Neuronal stem cell (in vitro differentiated cells): ENCODE measurements at regions not wholly inside any gene's neighbourhood (a gene's known extent, or its start where the extent isn't known, plus 50 kb on each side); places are given as distances from the start of the nearest gene placed in this dataset.

Source experiments
- DNase-seq: peaks from one replicate; pipeline ENCODE4 v3.0.0-alpha.2; 2013; ENCODE audit warnings: low spot score
- H2AFZ ChIP-seq: one replicate; pipeline ENCODE4 v1.6.1; 2013; ENCODE audit warnings: mild to moderate bottlenecking, low read length, inconsistent platforms
- H2AK5ac ChIP-seq: 2 replicates; pipeline ENCODE4 v1.6.1; 2013; ENCODE audit warnings: low read depth, mild to moderate bottlenecking, inconsistent platforms, low read length, moderate library complexity, mixed read lengths
- H2BK120ac ChIP-seq: 2 replicates; pipeline ENCODE4 v1.6.1; 2013; ENCODE audit warnings: low read depth, mild to moderate bottlenecking, inconsistent platforms, low read length, moderate library complexity, mixed read lengths
- H2BK12ac ChIP-seq: one replicate; pipeline ENCODE4 v1.6.1; 2013; ENCODE audit warnings: low read length, inconsistent platforms
- H2BK15ac ChIP-seq: 2 replicates; pipeline ENCODE4 v1.6.1; 2013; ENCODE audit warnings: mild to moderate bottlenecking, low read length, inconsistent platforms, mixed read lengths
- H2BK5ac ChIP-seq: one replicate; pipeline ENCODE4 v1.6.1; 2013; ENCODE audit warnings: inconsistent platforms, mild to moderate bottlenecking, low read length, moderate library complexity
- H3K14ac ChIP-seq: one replicate; pipeline ENCODE4 v1.6.1; 2013; ENCODE audit warnings: low read length, inconsistent platforms
- H3K18ac ChIP-seq: 2 replicates; pipeline ENCODE4 v1.6.1; 2013; ENCODE audit warnings: low read length, inconsistent platforms
- H3K23ac ChIP-seq: 2 replicates; pipeline ENCODE4 v1.6.1; 2013; ENCODE audit warnings: low read depth, mild to moderate bottlenecking, mixed read lengths, low read length, inconsistent platforms; ENCODE audit not compliant: poor library complexity
- H3K27ac ChIP-seq: replicated peaks from 3 replicates; pipeline ENCODE4 v1.5.1; 2013; ENCODE audit warnings: low read length, inconsistent platforms
- H3K27me3 ChIP-seq, 3 experiments: 2 replicates each; pipeline ENCODE4 v1.6.1; 2013; ENCODE audit warnings: low read length in 3 of 3, mild to moderate bottlenecking in 2 of 3, inconsistent platforms in 1 of 3, low read depth in 1 of 3, mixed read lengths in 1 of 3, moderate library complexity in 1 of 3; ENCODE audit not compliant: control insufficient read depth in 3 of 3, insufficient read depth in 3 of 3
- H3K36me3 ChIP-seq, 2 donors: replicated peaks in 1 of 2; 2 replicates each; pipeline ENCODE4 v1.6.1; 2013; ENCODE audit warnings: low read length in 2 of 2; ENCODE audit not compliant: control insufficient read depth in 2 of 2, insufficient read depth in 2 of 2
- H3K4ac ChIP-seq: 2 replicates; pipeline ENCODE4 v1.6.1; 2013; ENCODE audit warnings: inconsistent platforms, mild to moderate bottlenecking, low read length, moderate library complexity
- H3K4me1 ChIP-seq, 2 donors: 1 replicate in 1 of 2; 2 replicates in 1 of 2; pipeline ENCODE4 v1.6.1; 2013; ENCODE audit warnings: low read length in 2 of 2, low read depth in 1 of 2; ENCODE audit not compliant: control insufficient read depth in 2 of 2, insufficient read depth in 1 of 2
- H3K4me2 ChIP-seq: one replicate; pipeline ENCODE4 v1.6.1; 2013; ENCODE audit warnings: mild to moderate bottlenecking, low read length, inconsistent platforms; ENCODE audit not compliant: insufficient read depth, poor library complexity, severe bottlenecking
- H3K4me3 ChIP-seq, 2 donors: 2 replicates each; pipeline ENCODE4 v1.5.1; 2013; ENCODE audit warnings: low read length in 2 of 2, mild to moderate bottlenecking in 2 of 2, inconsistent platforms in 1 of 2, moderate library complexity in 1 of 2
- H3K79me1 ChIP-seq: one replicate; pipeline ENCODE4 v1.6.1; 2013; ENCODE audit warnings: low read depth, mild to moderate bottlenecking, inconsistent platforms, low read length, moderate library complexity
- H3K9ac ChIP-seq: one replicate; pipeline ENCODE4 v1.6.1; 2013; ENCODE audit warnings: mild to moderate bottlenecking, low read depth, low read length, inconsistent platforms; ENCODE audit not compliant: poor library complexity
- H3K9me3 ChIP-seq, 2 donors: replicated peaks in 1 of 2; 2 replicates each; pipeline versions ENCODE3 to v1.6.1; 2013; ENCODE audit warnings: low read length in 2 of 2, mild to moderate bottlenecking in 2 of 2, inconsistent platforms in 1 of 2, low read depth in 1 of 2, mixed read lengths in 1 of 2, moderate library complexity in 1 of 2; ENCODE audit not compliant: control insufficient read depth in 2 of 2, insufficient read depth in 1 of 2
- H4K8ac ChIP-seq: one replicate; pipeline ENCODE4 v1.6.1; 2013; ENCODE audit warnings: low read depth, mild to moderate bottlenecking, inconsistent platforms, low read length, moderate library complexity
- H4K91ac ChIP-seq: one replicate; pipeline ENCODE4 v1.6.1; 2013; ENCODE audit warnings: low read length, low read depth, mild to moderate bottlenecking, inconsistent platforms; ENCODE audit not compliant: poor library complexity
- WGBS, 2 donors: extraction: QIAGEN DNeasy Blood & Tissue Kit; methylation state at CpG; one replicate each; pipeline ENCODE4 v1.1.7; 2013; ENCODE audit warnings: missing lambda C conversion rate in 2 of 2, mixed read lengths in 1 of 2; ENCODE audit not compliant: insufficient read length in 2 of 2, insufficient replicate concordance in 1 of 2; ENCODE audit errors: extremely low coverage in 2 of 2; 5-methylcytosine and 5-hydroxymethylcytosine counted together

GRCh38 chr9:13847270-13847669 lies 466.7 kb downstream of the NFIB start:
- no peak overlapping the region for H2BK15ac ChIP-seq
- no peak overlapping the region for H3K14ac ChIP-seq
- no peaks in the 10 kb centered on the region for H3K79me1 ChIP-seq
- no peak overlapping the region for H3K18ac ChIP-seq
- H3K27me3 ChIP-seq, result no peaks in the 10 kb centered on the region
- H3K27ac ChIP-seq, result no peak overlapping the region
- no peak overlapping the region for H3K4me2 ChIP-seq
- no CpG with 5 or more reads among the region's 2 CpGs for WGBS, 2 donors
- H2AFZ ChIP-seq, result no peak overlapping the region
- no peak overlapping the region for H3K23ac ChIP-seq
- H3K9ac ChIP-seq, result no peak overlapping the region
- H2BK12ac ChIP-seq, result no peak overlapping the region
- no peak overlapping the region for H2AK5ac ChIP-seq
- no peak overlapping the region for H4K8ac ChIP-seq
- H4K91ac ChIP-seq, result no peak overlapping the region
- no peak overlapping the region for H3K4me3 ChIP-seq
- H3K4ac ChIP-seq, result no peak overlapping the region
- no peaks in the 10 kb centered on the region for H3K4me1 ChIP-seq
- no peaks in the 10 kb centered on the region for H3K36me3 ChIP-seq
- no peak for DNase-seq
- no peak overlapping the region for H2BK5ac ChIP-seq
- peaks cover 0 to 4% of the 10 kb centered on the region in 2 donors for H3K9me3 ChIP-seq
- H2BK120ac ChIP-seq, result no peak overlapping the region

- no peak overlapping the region for H3K18ac ChIP-seq
- H3K79me1 ChIP-seq, result no peaks in the 10 kb centered on the region
- no peak overlapping the region for H2AK5ac ChIP-seq
- H2BK15ac ChIP-seq, result no peak overlapping the region
- no peak for DNase-seq
- no peak overlapping the region for H3K23ac ChIP-seq
- no peaks in the 10 kb centered on the region for H3K27me3 ChIP-seq
- peaks cover 0 to 4% of the 10 kb centered on the region in 2 donors for H3K9me3 ChIP-seq
- no peak overlapping the region for H2BK120ac ChIP-seq
- peaks cover 0 to 2% of the 10 kb centered on the region in 2 donors for H3K4me1 ChIP-seq
- no peak overlapping the region for H4K8ac ChIP-seq
- H3K9ac ChIP-seq, result no peak overlapping the region
- no peak overlapping the region for H3K27ac ChIP-seq
- WGBS, 2 donors, result no CpG with 5 or more reads among the region's 2 CpGs
- H3K36me3 ChIP-seq, result no peaks in the 10 kb centered on the region
- no peak overlapping the region for H3K4me2 ChIP-seq
- no peak overlapping the region for H3K14ac ChIP-seq
- no peak overlapping the region for H2BK12ac ChIP-seq
- H3K4ac ChIP-seq, result no peak overlapping the region
- no peak overlapping the region for H2AFZ ChIP-seq
- H2BK5ac ChIP-seq, result no peak overlapping the region
- no peak overlapping the region for H4K91ac ChIP-seq
- H3K4me3 ChIP-seq, result no peak overlapping the region
Observed at GRCh38 chr9:13845460-13845859, 468.5 kb downstream of the NFIB start.

GRCh38 chr9:13841746-13842462 lies 472.0 kb downstream of the NFIB start:
- no peak overlapping the region for H3K18ac ChIP-seq
- no peak overlapping the region for H2AK5ac ChIP-seq
- no peak for DNase-seq
- no peak overlapping the region for H2BK12ac ChIP-seq
- H2BK15ac ChIP-seq, result no peak overlapping the region
- H3K4ac ChIP-seq, result no peak overlapping the region
- H3K4me1 ChIP-seq, result peaks cover 0 to 2% of the 10 kb centered on the region in 2 donors
- no peak overlapping the region for H3K4me2 ChIP-seq
- H2AFZ ChIP-seq, result peak overlapping the region; percentile 18
- no peak overlapping the region for H3K9ac ChIP-seq
- no peaks in the 10 kb centered on the region for H3K27me3 ChIP-seq
- no peak overlapping the region for H3K4me3 ChIP-seq
- no peak overlapping the region for H3K23ac ChIP-seq
- H4K91ac ChIP-seq, result no peak overlapping the region
- no peak overlapping the region for H4K8ac ChIP-seq
- H3K27ac ChIP-seq, result no peak overlapping the region
- H3K9me3 ChIP-seq, result peaks cover 1 to 4% of the 10 kb centered on the region in 2 donors
- no peak overlapping the region for H2BK5ac ChIP-seq
- no CpG with 5 or more reads among the region's 7 CpGs for WGBS, 2 donors
- no peak overlapping the region for H2BK120ac ChIP-seq
- H3K36me3 ChIP-seq, result no peaks in the 10 kb centered on the region
- no peak overlapping the region for H3K14ac ChIP-seq
- H3K79me1 ChIP-seq, result no peaks in the 10 kb centered on the region

DNA sequence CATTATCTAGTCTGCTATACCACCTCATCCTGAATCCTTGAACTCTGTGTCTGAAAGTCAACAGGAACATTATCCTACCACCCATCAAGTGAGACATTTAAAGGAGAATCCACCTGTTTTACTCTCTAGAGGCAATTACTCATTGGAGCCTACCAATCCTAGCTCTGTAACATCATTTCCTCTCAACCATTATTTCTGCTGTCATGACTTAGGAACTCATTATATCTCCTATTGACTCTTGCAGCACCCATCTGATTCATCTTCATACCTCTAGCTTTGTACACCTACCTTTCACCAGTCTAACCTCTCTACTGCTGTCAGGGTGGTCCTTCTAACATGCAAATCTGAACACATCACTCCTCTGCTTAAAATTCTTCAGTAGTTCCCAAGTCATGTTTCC lies 481.5 kb downstream of the NFIB start:
- Histone ChIP-seq H2AK5ac (no peak overlapping the region), H3K14ac (no peak overlapping the region), H4K8ac (no peak overlapping the region), H3K36me3 (no peaks in the 10 kb centered on the region), H2BK12ac (no peak overlapping the region), H3K4ac (no peak overlapping the region), H2BK120ac (no peak overlapping the region), H3K27ac (no peak overlapping the region), H3K79me1 (no peaks in the 10 kb centered on the region), H3K9me3 (peaks cover 5 to 17% of the 10 kb centered on the region in 2 donors), H4K91ac (no peak overlapping the region), H2BK5ac (no peak overlapping the region), H3K4me2 (no peak overlapping the region), H3K23ac (no peak overlapping the region), H3K4me1 (no peaks in the 10 kb centered on the region), H3K27me3 (no peaks in the 10 kb centered on the region), H3K4me3 (no peak overlapping the region), H2AFZ (no peak overlapping the region), H3K9ac (no peak overlapping the region), H2BK15ac (no peak overlapping the region), H3K18ac (no peak overlapping the region)
- no peak for DNase-seq
